PFSK-1 (cell line): ENCODE measurements at regions not wholly inside any gene's neighbourhood (a gene's known extent, or its start where the extent isn't known, plus 50 kb on each side); places are given as distances from the start of the nearest gene placed in this dataset.

ENCODE experiments used
- POLR2AphosphoS5 ChIP-seq: IDR thresholded peaks from 2 replicates; pipeline ENCODE4 v1.6.1; 2012; ENCODE audit warnings: low read depth, mild to moderate bottlenecking, control low read depth, low read length, moderate library complexity
- REST ChIP-seq, 2 experiments: IDR thresholded peaks; 2 replicates each; pipeline versions ENCODE4 v1.6.1 to v1.8.0; 2011 to 2012; ENCODE audit warnings: low read depth in 2 of 2, low read length in 2 of 2, control low read depth in 1 of 2, inconsistent platforms in 1 of 2, mild to moderate bottlenecking in 1 of 2, moderate library complexity in 1 of 2; ENCODE audit not compliant: insufficient read depth in 1 of 2
- TAF1 ChIP-seq: IDR thresholded peaks from 2 replicates; pipeline ENCODE4 v1.6.1; 2012; ENCODE audit warnings: low read length, control low read depth, borderline replicate concordance; ENCODE audit not compliant: insufficient read depth

- TF ChIP-seq REST (IDR thresholded peaks at IDR 0.05; ENCODE audit: insufficient read depth in 1 of 2, low read depth in 2 of 2, low read length in 2 of 2) (no peak), POLR2AphosphoS5 (no peak), TAF1 (no peak)
Measured at GRCh38 chr17:33642002-33642401, 348.9 kb upstream of the ASIC2 start.
